ENCODE measurements at regions not wholly inside any gene's neighbourhood (a gene's known extent, or its start where the extent isn't known, plus 50 kb on each side); places are given as distances from the start of the nearest gene placed in this dataset.

- TF ChIP-seq, protein P1, sequence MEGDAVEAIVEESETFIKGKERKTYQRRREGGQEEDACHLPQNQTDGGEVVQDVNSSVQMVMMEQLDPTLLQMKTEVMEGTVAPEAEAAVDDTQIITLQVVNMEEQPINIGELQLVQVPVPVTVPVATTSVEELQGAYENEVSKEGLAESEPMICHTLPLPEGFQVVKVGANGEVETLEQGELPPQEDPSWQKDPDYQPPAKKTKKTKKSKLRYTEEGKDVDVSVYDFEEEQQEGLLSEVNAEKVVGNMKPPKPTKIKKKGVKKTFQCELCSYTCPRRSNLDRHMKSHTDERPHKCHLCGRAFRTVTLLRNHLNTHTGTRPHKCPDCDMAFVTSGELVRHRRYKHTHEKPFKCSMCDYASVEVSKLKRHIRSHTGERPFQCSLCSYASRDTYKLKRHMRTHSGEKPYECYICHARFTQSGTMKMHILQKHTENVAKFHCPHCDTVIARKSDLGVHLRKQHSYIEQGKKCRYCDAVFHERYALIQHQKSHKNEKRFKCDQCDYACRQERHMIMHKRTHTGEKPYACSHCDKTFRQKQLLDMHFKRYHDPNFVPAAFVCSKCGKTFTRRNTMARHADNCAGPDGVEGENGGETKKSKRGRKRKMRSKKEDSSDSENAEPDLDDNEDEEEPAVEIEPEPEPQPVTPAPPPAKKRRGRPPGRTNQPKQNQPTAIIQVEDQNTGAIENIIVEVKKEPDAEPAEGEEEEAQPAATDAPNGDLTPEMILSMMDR (optimal IDR thresholded peaks at IDR 0.05 in 1 of 3, IDR thresholded peaks at IDR 0.05 in 1 of 3, conservative IDR thresholded peaks at IDR 0.05 in 1 of 3; ENCODE audit: extremely low read depth in 1 of 3, insufficient read depth in 2 of 3, low read length in 3 of 3), result no peak
- no peak for TF ChIP-seq EZH2 (IDR thresholded peaks at IDR 0.05; ENCODE audit: low read length)
Measured at GRCh38 chrX:25124391-25124790, 108.6 kb upstream of the ARX start.
